ENCODE measurements at regions not wholly inside any gene's neighbourhood (a gene's known extent, or its start where the extent isn't known, plus 50 kb on each side); places are given as distances from the start of the nearest gene placed in this dataset.

- peak overlapping the region in 1 of 2 experiments; percentile 94; a peak in 2 of 4 replicates for H3K27ac ChIP-seq (ENCODE audit: low read depth in 2 of 2, low read length in 1 of 2)
- CTCF ChIA-PET: interaction anchor here (1.2 to 1.5 kb wide), 2 partner anchors 10 to 73 kb away, joined by 4 to 5 read pairs; no protein-coding TSS in a partner anchor
- H3K36me3 ChIP-seq (replicated peaks in 1 of 2; ENCODE audit: control insufficient read depth in 1 of 2, insufficient read depth in 2 of 2, low read length in 1 of 2): no peaks in the 10 kb centered on the region
- H3K4me1 ChIP-seq (ENCODE audit: control insufficient read depth in 1 of 2, insufficient read depth in 2 of 2, low read depth in 1 of 2, low read length in 1 of 2): peaks cover 0 to 50% of the 10 kb centered on the region in 2 experiments; a peak in 1 of 4 replicates
- 84% methylated on average over 68 of the region's 76 CpGs for WGBS (ENCODE audit: low lambda C conversion rate)
- H3K79me2 ChIP-seq (ENCODE audit: insufficient read depth): no peaks in the 10 kb centered on the region
- no peak overlapping the region for H3K4me2 ChIP-seq
- no peak for DNase-seq
- H4K20me1 ChIP-seq (ENCODE audit: insufficient read depth): no peaks in the 10 kb centered on the region
- POLR2A ChIA-PET: interaction anchor here (1.8 kb wide), 1 partner anchor 75 kb away, joined by 8 read pairs; no protein-coding TSS in a partner anchor
- no peaks in the 10 kb centered on the region for H3K9me3 ChIP-seq
- H2AFZ ChIP-seq (ENCODE audit: low read depth): no peak overlapping the region
- no peak overlapping the region for H3K4me3 ChIP-seq (ENCODE audit: low read depth in 2 of 2, low read length in 1 of 2)
- no peaks in the 10 kb centered on the region; the same call in 1 of the 2 replicates for H3K27me3 ChIP-seq (ENCODE audit: insufficient read depth)
- H3K9me2 ChIP-seq: no peaks in the 10 kb centered on the region
- H3K9ac ChIP-seq: no peak overlapping the region
- TF ChIP-seq RCOR1 (IDR thresholded peaks at IDR 0.05; ENCODE audit: low read length) (no peak), FOXJ3 (CRISPR knock-in tag; IDR thresholded peaks at IDR 0.05) (no peak)
- H3F3A ChIP-seq (replicated peaks; ENCODE audit: insufficient read depth): no peaks in the 10 kb centered on the region
These were observed 192.7 kb downstream of the BUD13 start for GRCh38 chr11:116579857-116580727.

DNA sequence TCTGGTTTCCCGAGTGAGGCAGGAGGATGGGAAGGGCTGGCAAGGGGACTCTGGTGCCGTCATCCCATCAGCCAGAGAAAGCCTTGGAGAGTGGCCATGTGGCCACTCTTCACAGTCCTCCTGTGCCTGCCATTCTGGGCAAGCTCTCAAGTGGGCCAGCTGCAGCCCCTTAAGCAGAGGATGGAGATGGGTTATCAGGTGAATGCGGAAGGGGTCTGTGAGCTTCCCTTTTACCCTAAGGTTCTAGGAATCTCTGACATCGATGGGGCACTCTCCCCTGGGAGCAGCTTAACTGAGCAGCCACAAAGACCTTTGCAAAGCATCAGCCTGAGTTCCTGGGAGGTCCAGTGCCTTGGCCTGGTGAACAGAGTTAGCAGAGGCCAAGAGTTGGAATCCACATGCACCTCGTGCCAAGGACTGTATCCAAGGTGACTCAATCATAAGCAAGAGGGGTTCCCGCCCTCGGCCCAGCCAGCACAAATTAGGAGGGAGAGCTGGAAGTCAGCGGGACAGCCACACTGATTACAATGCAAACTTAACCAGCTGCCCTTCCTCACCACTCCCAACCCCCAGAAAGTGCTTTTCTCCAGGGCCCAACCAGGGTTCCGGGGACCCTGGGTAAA, 193.6 kb downstream of the BUD13 start:
- H3K4me3 ChIP-seq (ENCODE audit: low read depth in 2 of 2, low read length in 1 of 2): no peak overlapping the region
- no peak overlapping the region for H2AFZ ChIP-seq (ENCODE audit: low read depth)
- ChIA-PET POLR2A (interaction anchor here (0.6 to 1.8 kb wide), 6 partner anchors 18 to 195 kb away, joined by 3 to 8 read pairs (median 3); no protein-coding TSS in a partner anchor), CTCF (interaction anchor here (0.7 to 1.5 kb wide), 5 partner anchors 10 to 739 kb away, joined by 3 to 5 read pairs (median 3); no protein-coding TSS in a partner anchor)
- no peak for TF ChIP-seq NRF1 (IDR thresholded peaks at IDR 0.05; ENCODE audit: low read depth, low read length)
- no peak for TF ChIP-seq RFX5 (IDR thresholded peaks at IDR 0.05; ENCODE audit: low read length)
- TF ChIP-seq NFIC (IDR thresholded peaks at IDR 0.05; ENCODE audit: borderline replicate concordance): no peak
- no peak for TF ChIP-seq TAF1 (IDR thresholded peaks at IDR 0.05; ENCODE audit: borderline replicate concordance, low read depth, low read length)
- TF ChIP-seq RCOR1 (IDR thresholded peaks at IDR 0.05; ENCODE audit: low read length): no peak
- peak; percentile 71 for TF ChIP-seq GATA2 (CRISPR knock-in tag; IDR thresholded peaks at IDR 0.05)
- TF ChIP-seq MXI1 (IDR thresholded peaks at IDR 0.05; ENCODE audit: low read depth, low read length): peak; percentile 21; the same call in 1 of the 2 replicates
- no peak for TF ChIP-seq MEF2A (IDR thresholded peaks at IDR 0.05; ENCODE audit: borderline replicate concordance, low read depth)
- TF ChIP-seq ZBTB33 (IDR thresholded peaks at IDR 0.05; ENCODE audit: borderline replicate concordance, low read depth): no peak
- TF ChIP-seq YY1 (IDR thresholded peaks at IDR 0.05; ENCODE audit: low read depth): no peak
- TF ChIP-seq TCF12 (IDR thresholded peaks at IDR 0.05): no peak
- TF ChIP-seq EP300 (IDR thresholded peaks at IDR 0.05; ENCODE audit: borderline replicate concordance in 1 of 2, low read depth in 1 of 2, low read length in 1 of 2): peak in 1 of 2 experiments; percentile 82; a peak in 2 of 4 replicates
- 23% methylated on average over 6 of the region's 9 CpGs for WGBS (ENCODE audit: low lambda C conversion rate)
- no peaks in the 10 kb centered on the region; the same call in 1 of the 2 replicates for H3K27me3 ChIP-seq (ENCODE audit: insufficient read depth)
- no peaks in the 10 kb centered on the region for H3K79me2 ChIP-seq (ENCODE audit: insufficient read depth)
- DNase-seq: peak; percentile 73
- H3K4me2 ChIP-seq: no peak overlapping the region
- H3K36me3 ChIP-seq (replicated peaks in 1 of 2; ENCODE audit: control insufficient read depth in 1 of 2, insufficient read depth in 2 of 2, low read length in 1 of 2): no peaks in the 10 kb centered on the region
- H3K27ac ChIP-seq (ENCODE audit: low read depth in 2 of 2, low read length in 1 of 2): peak overlapping the region in 1 of 2 experiments; percentile 94; a peak in 2 of 4 replicates
- H3K9ac ChIP-seq: no peak overlapping the region
- H4K20me1 ChIP-seq (ENCODE audit: insufficient read depth): no peaks in the 10 kb centered on the region
- peaks cover 0 to 49% of the 10 kb centered on the region in 2 experiments; a peak in 1 of 4 replicates for H3K4me1 ChIP-seq (ENCODE audit: control insufficient read depth in 1 of 2, insufficient read depth in 2 of 2, low read depth in 1 of 2, low read length in 1 of 2)
- no peaks in the 10 kb centered on the region for H3K9me2 ChIP-seq
- H3K9me3 ChIP-seq: no peaks in the 10 kb centered on the region
- H3F3A ChIP-seq (replicated peaks; ENCODE audit: insufficient read depth): no peaks in the 10 kb centered on the region

All from SK-N-SH (cell line).